GM19395 (cell line): ENCODE measurements at regions not wholly inside any gene's neighbourhood (a gene's known extent, or its start where the extent isn't known, plus 50 kb on each side); places are given as distances from the start of the nearest gene placed in this dataset.
A peak's percentile ranks its signal among the peaks of the same experiment; 100 is the strongest.
"Not testable (repeated sequence)": the region's sequence is repeated elsewhere in the genome, so short reads cannot be mapped to it uniquely, and the experiment has no call there.

Experiments used
- ATAC-seq: cut with Tn5 transposase; IDR thresholded peaks from one replicate; pipeline ENCODE4 v1.9.1; 2021; ENCODE audit warnings: mild to moderate bottlenecking, moderate library complexity; ENCODE audit not compliant: unreplicated experiment

DNA sequence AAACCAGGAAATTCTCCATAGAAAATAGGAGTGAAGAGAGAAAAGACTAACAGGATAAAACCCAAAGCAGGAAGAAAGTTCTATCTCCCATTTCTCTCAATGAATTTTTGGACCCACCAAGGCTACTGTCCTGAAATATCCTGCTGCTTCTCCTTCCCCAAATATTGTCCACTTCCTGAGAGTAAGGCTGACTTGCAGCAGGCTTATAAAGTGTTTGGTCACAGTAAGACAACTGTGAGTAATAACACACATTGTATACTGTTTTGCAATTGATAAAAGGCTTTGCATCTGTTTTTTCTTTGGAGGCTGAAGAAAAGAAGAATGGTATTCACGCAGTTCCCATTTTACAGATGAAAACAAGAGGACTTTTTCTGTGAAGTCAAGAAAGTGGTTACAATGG, 52.8 kb downstream of the FOXD4L6 start:
- ATAC-seq = not testable (repeated sequence)

DNA sequence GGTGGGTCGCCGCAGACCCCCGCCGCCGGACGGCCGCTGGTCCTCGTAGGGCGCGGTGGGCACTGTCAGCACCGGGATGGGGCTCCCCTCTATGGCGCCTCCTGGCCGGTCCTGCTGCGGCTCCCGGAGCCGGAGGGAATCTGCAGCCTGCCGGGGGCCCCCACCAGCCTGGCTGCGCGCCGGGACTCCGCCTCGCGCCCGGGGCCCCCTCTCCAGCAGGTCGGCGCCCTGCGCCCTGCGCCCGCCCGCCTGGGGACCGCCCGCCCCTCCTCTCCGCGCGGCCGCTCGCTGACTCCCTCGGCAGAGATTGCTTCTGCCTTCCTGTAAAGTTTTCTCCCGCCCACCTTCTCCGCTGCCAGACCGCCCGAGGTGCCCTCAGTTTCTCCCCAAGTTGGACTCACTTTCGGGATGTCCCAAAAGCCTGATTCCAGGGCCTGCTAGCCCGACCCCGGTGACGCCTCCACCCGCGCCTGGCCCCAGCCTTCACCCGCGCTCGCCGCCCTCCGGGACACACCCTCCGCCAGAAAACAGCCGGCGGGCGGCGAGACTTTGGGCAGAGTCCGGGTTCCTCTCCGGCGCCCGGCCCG, 54.0 kb downstream of the FOXD4L6 start:
- peak; percentile 76 for ATAC-seq

DNA sequence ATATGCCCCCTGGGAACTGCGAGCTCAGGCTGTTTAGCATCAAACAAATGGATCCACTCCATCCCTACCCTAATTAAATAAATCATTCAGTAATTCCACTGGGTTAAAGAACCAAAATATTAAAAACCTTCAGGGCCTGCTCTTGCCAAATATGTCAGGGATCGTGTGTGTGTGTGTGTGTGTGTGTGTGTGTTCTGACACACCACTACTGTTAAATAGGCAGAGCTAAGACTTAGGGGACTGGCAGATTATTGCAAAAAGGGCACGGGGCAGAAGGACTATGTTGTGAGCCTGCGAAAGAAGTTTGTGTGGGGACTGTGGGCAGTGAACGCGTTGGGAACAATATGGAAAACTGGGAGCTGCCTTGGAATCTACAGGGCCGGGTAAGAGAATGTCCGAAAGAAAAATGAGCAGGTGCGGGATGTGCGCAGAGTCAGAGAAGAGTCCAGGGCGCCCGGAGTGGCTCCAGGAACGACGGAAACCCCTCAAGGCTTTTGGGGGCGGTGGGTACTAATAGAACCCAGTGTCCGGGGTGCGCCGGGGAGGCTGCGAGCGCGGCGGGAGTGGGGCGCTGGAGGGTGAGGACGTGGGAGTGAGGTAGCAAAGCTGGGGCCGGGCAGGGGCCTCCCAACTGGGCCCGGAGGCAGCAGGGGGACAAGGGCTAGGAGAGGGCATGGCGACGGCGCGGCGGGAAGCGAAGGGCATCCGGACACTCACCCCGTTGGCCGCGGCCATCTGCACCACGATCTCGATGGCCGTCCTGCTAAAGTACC, 54.8 kb downstream of the FOXD4L6 start:
- peak; percentile 6 for ATAC-seq

DNA sequence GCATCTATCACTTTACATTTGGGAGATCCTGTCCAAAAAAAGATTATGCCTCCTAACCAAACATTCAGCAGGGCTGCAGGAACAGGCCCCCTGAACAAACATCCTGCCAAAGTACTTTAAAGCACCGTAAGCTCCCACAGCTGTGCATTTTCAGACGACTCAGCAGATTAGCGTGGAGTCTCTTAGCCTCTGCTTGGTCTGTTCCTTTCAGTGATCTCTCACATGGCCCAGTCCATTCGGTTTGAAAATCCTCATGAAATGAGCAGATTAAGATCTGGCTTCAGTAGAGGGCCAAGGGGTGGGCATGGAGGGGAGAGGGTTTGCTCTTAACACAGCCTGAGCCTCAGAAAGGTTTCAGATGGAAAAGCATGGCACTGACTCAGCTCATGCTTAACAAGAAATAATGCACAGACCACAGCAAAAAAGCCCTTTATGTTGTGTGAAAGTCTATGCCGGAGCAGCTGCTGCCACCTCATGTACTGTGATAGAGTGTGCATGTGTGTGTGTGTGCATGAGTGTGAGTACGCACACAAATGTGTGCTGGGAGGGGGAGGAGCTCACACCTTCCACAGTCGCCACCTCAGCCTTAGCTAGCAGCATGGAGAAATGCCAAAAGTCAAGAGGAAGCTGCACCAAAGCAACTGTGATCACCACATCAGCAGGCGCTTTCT, 64.2 kb downstream of the FOXD4L6 start:
- peak; percentile 87 for ATAC-seq

DNA sequence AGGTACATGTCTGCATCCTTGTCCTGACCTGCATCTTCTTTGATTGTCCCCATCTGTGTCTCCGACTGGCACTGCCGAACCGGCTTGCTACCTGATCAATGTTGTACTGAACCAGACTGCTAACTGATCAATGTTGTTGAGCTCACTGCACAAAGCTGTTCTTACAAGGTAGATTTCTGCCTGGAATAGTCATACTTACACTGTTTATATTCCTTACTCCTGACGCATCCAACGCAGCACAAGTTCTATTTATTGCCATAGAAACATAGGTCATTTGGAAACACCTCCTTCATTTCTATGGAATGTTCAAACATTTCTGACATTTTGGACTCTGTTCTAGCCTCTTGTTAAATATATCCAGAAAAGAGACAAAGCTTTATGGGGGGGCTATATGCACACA, 65.2 kb downstream of the FOXD4L6 start:
- not testable (repeated sequence) for ATAC-seq

DNA sequence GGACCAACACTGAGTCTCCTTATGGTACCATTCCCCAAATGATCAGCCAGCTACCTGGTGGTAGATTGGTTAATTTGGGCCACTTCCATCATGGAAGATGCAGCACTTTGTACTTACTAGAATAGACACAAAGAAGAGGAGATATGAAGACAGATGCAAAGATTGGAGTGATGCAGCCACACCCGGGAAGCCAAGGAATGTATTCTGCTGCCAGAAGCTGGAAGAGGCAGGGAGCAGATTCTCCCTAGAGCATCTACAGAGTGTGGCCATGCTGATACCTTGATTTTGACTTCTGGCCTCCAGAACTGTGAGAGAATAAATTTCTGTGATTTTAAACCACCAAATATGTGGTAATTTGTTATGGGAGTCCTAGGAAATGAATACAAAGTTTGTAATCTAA, 68.9 kb downstream of the FOXD4L6 start:
- not testable (repeated sequence) for ATAC-seq

DNA sequence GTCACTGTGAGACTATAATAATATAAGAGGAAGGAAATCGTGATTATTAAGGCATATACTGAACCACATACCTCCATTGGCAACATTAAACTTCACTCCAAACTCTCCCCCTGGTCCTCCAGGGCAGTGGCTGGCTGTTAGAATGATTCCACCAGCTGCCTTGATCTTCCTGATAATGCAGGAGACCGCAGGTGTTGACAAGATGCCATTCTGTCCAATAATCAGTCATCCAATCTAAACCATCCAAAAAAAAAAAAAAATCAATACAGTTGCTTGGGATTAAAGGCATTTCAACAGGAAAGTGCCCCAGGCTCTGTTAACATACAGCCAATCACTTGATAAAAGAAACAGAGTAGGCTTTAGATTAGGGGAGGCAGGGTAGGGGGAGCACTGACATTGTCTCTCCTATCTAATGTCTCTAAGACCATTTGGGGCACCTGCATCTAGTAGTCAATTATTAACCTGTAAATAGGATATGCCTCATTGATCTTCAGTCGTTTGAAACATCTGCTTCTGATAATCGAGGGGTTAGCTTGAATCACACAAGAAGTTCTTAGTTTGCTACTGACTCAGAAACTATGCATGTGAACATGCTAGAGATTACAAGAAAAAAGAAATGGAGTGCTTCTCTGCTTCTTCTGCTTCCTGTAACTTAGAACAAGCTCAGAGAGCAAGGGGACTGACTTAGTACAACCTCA, 74.7 kb downstream of the FOXD4L6 start:
- peak; percentile 92 for ATAC-seq

DNA sequence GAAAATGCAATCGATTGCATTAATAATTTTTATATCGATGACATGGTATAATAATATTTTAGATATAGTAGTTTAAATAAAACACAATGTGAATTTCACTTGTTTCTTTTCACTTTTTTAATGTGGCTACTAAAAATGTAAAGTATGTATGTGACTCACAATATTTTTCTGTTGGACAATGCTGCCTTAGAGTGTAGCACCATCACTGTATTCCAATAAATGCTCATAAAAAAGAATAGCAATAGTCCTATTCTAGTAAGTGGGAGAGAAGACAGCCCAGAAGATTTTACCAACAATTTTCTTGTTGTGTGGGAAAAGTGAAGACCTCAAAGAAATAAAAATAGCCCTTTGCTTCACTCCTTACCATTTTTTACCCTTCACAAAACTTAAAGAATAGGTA, 79.8 kb downstream of the FOXD4L6 start:
- not testable (repeated sequence) for ATAC-seq

DNA sequence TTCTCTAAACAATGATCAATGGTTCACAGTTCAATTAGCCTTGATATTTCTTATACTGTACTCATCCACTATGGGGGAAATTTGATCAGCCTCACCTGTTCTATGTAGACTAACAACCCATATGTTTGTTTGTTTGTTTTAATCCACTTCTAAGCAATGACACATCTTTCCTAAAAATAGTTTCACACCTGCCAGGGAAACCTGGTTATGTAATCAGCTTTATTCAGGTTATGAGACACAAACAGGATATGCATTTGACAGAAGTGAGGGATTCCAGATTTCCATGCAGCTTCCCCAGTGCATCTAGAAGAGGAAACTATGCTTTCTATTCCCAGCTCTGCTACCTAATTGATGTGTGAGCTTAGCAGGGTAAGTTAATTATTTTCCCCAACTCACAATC, 80.7 kb downstream of the FOXD4L6 start:
- ATAC-seq = not testable (repeated sequence)

DNA sequence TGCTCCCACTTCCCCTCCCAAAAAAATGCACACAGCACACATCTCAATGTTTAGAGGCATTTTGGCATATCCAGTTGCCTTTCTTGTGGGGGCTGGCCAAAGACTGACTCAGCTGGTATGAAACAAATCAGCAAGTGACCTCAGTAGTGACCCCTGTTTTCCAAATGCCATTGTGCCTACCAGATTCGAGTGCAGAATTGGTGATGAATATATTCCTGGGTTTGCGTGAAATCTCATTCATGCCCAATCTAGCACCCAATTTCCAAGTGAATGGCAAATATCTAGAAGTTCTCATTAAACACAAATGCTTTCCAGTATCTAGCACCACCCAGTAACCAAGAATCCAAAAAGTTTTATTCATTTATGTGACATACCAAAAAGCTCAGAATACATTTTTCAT, 83.6 kb downstream of the FOXD4L6 start:
- not testable (repeated sequence) for ATAC-seq

DNA sequence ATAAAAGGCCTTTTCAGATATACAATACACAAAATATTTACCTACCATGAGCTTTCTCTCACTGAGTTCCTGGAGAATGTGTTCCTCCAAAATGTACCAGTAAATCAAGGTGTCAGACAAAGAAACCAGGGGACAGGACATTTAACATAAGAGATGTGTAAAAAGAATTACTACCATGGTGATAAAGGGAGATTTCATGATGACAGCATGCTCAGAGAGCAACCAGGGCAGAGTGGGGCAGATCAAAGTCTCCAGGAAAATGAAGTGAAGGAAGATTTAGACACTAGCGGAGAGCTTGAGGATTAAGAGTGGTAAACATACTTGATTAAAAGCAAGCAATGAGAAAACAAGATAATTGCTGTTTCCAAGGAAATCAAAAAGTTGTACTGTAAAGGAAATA, 85.0 kb downstream of the FOXD4L6 start:
- not testable (repeated sequence) for ATAC-seq

DNA sequence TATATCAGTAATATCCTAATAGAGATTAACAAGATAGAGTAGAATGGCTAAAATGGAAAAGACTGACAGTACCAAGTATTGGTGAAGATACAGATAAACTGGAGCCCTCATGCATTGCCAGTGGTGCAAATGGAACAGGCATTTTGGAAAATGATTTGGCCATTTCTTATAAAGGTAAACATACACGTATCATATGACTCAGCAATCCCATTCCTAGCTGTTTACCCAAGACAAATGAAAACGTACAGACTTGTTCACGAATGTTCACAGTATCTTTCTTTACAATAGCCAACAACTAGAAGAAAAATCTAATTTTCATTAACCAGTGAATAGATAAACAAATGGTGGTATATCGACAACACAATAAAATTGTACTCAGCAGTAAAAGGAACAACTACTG, 86.4 kb downstream of the FOXD4L6 start:
- ATAC-seq = not testable (repeated sequence)

DNA sequence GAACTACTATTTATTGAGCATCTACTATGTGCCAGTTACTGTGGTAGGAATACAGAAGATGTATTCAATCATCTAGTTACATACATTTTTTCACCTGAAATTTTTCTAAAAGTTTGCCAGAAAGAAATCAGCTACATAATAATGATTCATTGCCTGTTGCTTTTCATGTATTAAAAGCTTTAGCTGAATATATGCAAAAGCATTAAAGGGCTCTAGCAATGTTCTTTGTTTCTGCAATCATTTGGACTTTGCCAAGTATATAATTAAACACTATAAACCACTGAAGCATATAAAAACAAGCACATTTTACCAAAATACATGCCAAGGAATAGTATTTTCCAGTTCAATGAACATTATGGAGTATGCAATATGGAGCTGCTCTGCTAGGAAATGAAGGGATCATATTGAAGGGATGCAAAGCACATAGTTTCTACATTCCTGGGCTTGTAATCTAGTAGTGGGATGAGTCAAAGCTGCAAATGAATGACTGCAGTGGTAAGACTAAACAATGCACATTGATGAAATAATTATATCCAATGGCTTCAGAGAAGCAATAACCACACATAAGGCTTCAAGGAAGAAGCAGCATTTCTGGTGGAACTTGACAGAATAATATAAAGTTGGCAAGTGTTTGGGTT, 87.7 kb downstream of the FOXD4L6 start:
- not testable (repeated sequence) for ATAC-seq

DNA sequence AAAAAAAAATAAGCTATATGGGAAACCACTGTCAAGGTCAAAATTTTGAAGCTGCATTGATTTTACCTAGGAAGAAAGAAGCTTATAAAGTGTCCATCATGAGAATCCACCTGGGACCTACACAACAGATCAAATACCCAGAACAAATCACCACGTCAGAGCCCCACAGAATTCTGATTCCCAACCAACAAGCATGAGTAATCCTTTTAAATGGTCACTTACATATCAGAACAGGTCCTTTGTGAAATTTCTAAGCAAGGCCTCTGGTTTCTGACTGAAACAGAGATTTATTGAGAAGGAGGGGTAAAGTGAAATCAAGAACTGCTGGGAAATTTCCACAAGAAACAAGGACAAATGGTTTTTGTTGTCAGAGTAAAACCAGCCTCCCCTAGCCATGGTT, 93.2 kb downstream of the FOXD4L6 start:
- ATAC-seq = not testable (repeated sequence)

DNA sequence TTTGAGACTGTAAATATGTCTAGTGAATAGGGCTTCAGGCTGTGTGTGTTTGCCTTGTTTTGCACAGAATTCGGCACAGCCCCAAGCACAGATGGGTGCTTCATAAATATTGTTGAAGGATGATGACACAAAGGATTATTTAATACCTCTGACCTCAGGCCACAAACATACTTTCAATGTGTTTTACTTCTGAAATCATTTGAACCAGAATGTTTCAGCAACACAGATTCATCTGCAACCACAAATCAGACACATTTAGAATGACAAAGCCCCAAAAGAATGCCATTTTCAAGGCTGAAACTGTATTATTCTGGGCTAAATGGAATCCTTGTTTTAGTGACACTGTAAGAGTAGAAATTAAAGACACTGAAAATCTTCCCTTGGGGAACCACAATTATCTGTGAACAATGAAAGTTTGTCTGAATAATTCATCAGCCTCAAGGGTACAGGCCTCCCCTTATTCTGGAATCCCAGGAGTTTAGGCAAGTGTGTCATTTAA, 93.7 kb downstream of the FOXD4L6 start:
- ATAC-seq = not testable (repeated sequence)

DNA sequence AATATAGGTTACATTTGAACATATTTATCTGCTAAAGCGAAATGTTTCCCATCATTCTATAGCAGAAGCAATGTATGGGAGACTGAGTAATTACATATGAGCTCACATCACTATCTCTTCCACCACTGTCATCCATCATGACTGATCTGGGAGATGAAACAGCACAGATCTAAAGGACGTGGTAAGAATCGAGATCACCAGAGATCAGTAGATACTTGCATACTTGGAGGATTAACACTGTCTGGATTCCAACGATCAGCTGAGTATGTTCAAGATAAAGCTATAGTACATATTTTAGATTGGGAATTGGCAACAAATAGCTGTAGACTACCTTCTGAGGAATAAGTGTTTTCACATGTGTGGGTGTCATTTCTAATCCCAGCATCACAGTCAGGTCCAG, 94.6 kb downstream of the FOXD4L6 start:
- not testable (repeated sequence) for ATAC-seq

DNA sequence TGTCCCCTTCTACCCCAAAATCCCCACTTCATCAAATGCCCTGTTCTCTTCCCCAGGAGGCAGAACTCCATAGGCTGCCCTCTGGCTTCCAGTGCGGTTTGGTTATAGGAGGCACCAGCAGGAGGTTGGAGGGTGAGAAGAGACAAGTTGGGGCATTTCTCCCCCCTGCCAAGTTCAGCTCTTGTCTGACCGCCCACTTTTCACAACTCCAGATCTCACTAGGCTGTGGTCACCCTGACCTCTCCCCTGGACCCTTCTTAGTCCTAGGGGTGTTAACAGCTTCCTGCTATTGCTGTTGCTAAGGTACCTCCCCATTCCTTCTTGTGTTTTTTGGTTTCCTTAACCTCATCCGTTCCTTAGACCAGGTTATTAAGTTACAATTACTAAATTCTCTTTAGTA, 95.1 kb downstream of the FOXD4L6 start:
- ATAC-seq = not testable (repeated sequence)

DNA sequence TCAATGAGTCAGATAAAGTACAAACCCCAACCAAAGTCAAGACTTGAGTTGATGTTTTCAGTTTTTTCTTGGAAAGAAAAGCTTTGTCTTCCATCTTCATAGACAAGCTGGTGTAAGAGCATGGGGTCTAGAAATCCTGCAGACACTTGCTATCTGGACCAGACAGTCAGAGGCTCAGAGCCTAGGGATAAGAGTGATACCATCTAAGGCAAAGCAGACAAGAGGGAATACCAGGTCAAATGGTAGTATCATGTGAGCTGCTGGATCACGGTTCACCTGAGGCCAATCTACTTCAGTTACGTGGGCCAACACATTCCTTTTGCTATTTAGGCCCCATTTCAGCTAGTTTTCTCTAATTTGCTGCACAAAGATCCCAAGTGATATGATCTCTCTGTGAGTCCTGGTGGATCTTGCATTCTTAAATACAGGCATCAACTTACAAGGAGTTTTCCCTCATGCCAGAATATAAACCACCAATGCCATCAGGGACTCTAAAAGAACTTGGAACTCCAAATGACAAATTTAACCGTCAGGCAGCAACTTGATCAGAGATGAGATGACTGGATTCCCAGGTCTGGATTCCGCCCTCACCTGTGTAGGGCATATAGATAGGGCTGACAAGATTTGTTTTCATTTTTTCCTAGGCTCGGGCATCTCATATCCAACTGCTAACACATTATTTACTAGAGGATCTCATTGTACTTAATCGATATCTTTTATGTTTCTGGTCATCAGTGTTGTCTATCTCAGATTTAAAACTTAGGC, 101.4 kb downstream of the FOXD4L6 start:
- not testable (repeated sequence) for ATAC-seq

DNA sequence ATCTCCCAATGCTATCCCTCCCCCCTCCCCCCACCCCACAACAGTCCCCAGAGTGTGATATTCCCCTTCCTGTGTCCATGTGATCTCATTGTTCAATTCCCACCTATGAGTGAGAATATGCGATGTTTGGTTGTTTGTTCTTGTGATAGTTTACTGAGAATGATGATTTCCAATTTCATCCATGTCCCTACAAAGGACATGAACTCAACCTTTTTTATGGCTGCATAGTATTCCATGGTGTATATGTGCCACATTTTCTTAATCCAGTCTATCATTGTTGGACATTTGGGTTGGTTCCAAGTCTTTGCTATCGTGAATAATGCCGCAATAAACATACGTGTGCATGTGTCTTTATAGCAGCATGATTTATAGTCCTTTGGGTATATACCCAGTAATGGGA, 106.1 kb downstream of the FOXD4L6 start:
- not testable (repeated sequence) for ATAC-seq
